ENCODE measurements at regions not wholly inside any gene's neighbourhood (a gene's known extent, or its start where the extent isn't known, plus 50 kb on each side); places are given as distances from the start of the nearest gene placed in this dataset.

GRCh38 chr5:59972043-59972442, 78.5 kb upstream of the PDE4D start:
- DNase-seq (ENCODE audit: low read depth in 2 of 2) = no peak

DNA sequence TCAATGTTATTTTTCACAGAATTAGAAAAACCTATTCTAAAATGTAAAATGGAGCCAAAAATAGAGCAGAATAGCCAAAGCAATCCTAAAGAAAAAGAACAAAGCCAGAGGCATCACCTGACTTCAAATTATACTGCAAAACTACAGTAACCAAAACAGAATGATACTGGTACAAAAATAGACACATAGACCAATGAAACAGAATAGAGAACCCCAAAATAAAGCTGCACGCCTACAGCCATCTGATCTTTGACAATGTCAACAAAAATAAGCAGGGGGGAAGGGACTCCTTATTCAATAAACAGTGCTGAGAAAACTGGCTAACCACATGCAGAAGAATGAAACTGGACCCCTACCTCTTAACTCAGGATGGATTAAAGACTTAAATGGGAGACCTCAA, 65.8 kb upstream of the PDE4D start:
- DNase-seq (ENCODE audit: low read depth in 2 of 2) = no peak

GRCh38 chr5:59956130-59956783, 62.7 kb upstream of the PDE4D start:
- DNase-seq (ENCODE audit: low read depth in 2 of 2) = peak; percentile 45 to 52

GRCh38 chr5:59955241-59955640, 61.7 kb upstream of the PDE4D start:
- DNase-seq (ENCODE audit: low read depth in 2 of 2) = no peak

- no peak for DNase-seq (ENCODE audit: low read depth in 2 of 2)
Measured at GRCh38 chr5:59943452-59944113, 50.1 kb upstream of the PDE4D start.

Measured in fibroblast of skin of left biceps (primary cell).